Tibial nerve (tissue), 3 donors: ENCODE measurements at regions not wholly inside any gene's neighbourhood (a gene's known extent, or its start where the extent isn't known, plus 50 kb on each side); places are given as distances from the start of the nearest gene placed in this dataset.

Experiments used
- CTCF ChIP-seq, 5 experiments: fragments of 200-600 bp in 3 of 5; fragments of 450-650 bp in 2 of 5; sonication (generic) in 3 of 5; IDR thresholded peaks; one replicate each; pipeline ENCODE4 v1.5.1; 2016 to 2019; ENCODE audit warnings: antibody characterized with exemption in 5 of 5, mild to moderate bottlenecking in 3 of 5, moderate library complexity in 2 of 5
- POLR2A ChIP-seq, 2 donors: fragments of 450-650 bp; IDR thresholded peaks; one replicate each; pipeline ENCODE4 v1.6.1; 2017; ENCODE audit warnings: antibody characterized with exemption in 2 of 2, mild to moderate bottlenecking in 2 of 2, moderate library complexity in 2 of 2

GRCh38 chr18:75782826-75783225 is 355.3 kb upstream of the SMIM21 start:
- no peak for TF ChIP-seq CTCF (IDR thresholded peaks at IDR 0.05)
- TF ChIP-seq POLR2A (IDR thresholded peaks at IDR 0.05) = no peak
